Trophoblast cell (in vitro differentiated cells and primary cell): ENCODE measurements at regions not wholly inside any gene's neighbourhood (a gene's known extent, or its start where the extent isn't known, plus 50 kb on each side); places are given as distances from the start of the nearest gene placed in this dataset.
"Not testable (repeated sequence)": the region's sequence is repeated elsewhere in the genome, so short reads cannot be mapped to it uniquely, and the experiment has no call there.

Experiments used
- DNase-seq, 2 donors: peaks; one replicate each; pipeline ENCODE4 v3.0.0-alpha.2; 2016
- H2AFZ ChIP-seq: 2 replicates; pipeline ENCODE4 v1.6.1; 2013; ENCODE audit warnings: low read length, moderate library complexity, mild to moderate bottlenecking; ENCODE audit not compliant: insufficient read depth, poor library complexity
- H2AK5ac ChIP-seq: 2 replicates; pipeline ENCODE4 v1.6.1; 2013; ENCODE audit warnings: mild to moderate bottlenecking, low read length
- H2BK120ac ChIP-seq: 2 replicates; pipeline ENCODE4 v1.6.1; 2013; ENCODE audit warnings: low read length, mild to moderate bottlenecking, moderate library complexity; ENCODE audit not compliant: insufficient read depth, poor library complexity
- H2BK12ac ChIP-seq: 2 replicates; pipeline ENCODE4 v1.6.1; 2013; ENCODE audit warnings: mild to moderate bottlenecking, low read length, moderate library complexity
- H2BK5ac ChIP-seq: 2 replicates; pipeline ENCODE4 v1.6.1; 2013; ENCODE audit warnings: low read length, low read depth, moderate library complexity, mild to moderate bottlenecking; ENCODE audit not compliant: poor library complexity
- H3K14ac ChIP-seq: 2 replicates; pipeline ENCODE4 v1.6.1; 2013; ENCODE audit warnings: mild to moderate bottlenecking, low read length
- H3K18ac ChIP-seq: 2 replicates; pipeline ENCODE4 v1.6.1; 2013; ENCODE audit warnings: mild to moderate bottlenecking, low read length
- H3K23ac ChIP-seq: 2 replicates; pipeline ENCODE4 v1.6.1; 2013; ENCODE audit warnings: low read length
- H3K27ac ChIP-seq: 2 replicates; pipeline ENCODE4 v1.5.1; 2013; ENCODE audit warnings: low read depth, mild to moderate bottlenecking, inconsistent platforms, low read length, moderate library complexity
- H3K27me3 ChIP-seq: 2 replicates; pipeline ENCODE4 v1.6.1; 2013; ENCODE audit warnings: inconsistent platforms, mild to moderate bottlenecking, low read length, moderate library complexity; ENCODE audit not compliant: insufficient read depth
- H3K36me3 ChIP-seq, 2 experiments: 1 replicate in 1 of 2; 2 replicates in 1 of 2; pipeline ENCODE4 v1.6.1; 2013; ENCODE audit warnings: low read length in 2 of 2, mild to moderate bottlenecking in 2 of 2, moderate library complexity in 1 of 2; ENCODE audit not compliant: insufficient read depth in 2 of 2, control insufficient read depth in 1 of 2
- H3K4ac ChIP-seq: 2 replicates; pipeline ENCODE4 v1.6.1; 2013; ENCODE audit warnings: low read depth, mild to moderate bottlenecking, low read length, moderate library complexity
- H3K4me1 ChIP-seq, 2 experiments: 1 replicate in 1 of 2; 2 replicates in 1 of 2; pipeline ENCODE4 v1.6.1; 2013; ENCODE audit warnings: low read length in 2 of 2, mild to moderate bottlenecking in 2 of 2, moderate library complexity in 1 of 2; ENCODE audit not compliant: insufficient read depth in 2 of 2, control insufficient read depth in 1 of 2
- H3K4me2 ChIP-seq: 2 replicates; pipeline ENCODE4 v1.6.1; 2013; ENCODE audit warnings: inconsistent platforms, mild to moderate bottlenecking, low read length, moderate library complexity
- H3K4me3 ChIP-seq: 2 replicates; pipeline ENCODE4 v1.5.1; 2013; ENCODE audit warnings: mild to moderate bottlenecking, low read depth, low read length, inconsistent platforms
- H3K79me1 ChIP-seq: one replicate; pipeline ENCODE4 v1.6.1; 2013; ENCODE audit warnings: low read length
- H3K79me2 ChIP-seq: 2 replicates; pipeline ENCODE4 v1.6.1; 2013; ENCODE audit warnings: low read length, mild to moderate bottlenecking; ENCODE audit not compliant: control insufficient read depth, insufficient read depth, poor library complexity
- H3K9ac ChIP-seq: 2 replicates; pipeline ENCODE4 v1.6.1; 2013; ENCODE audit warnings: mild to moderate bottlenecking, low read length
- H3K9me3 ChIP-seq: 2 replicates; pipeline ENCODE4 v1.6.1; 2013; ENCODE audit warnings: low read depth, mild to moderate bottlenecking, control low read depth, inconsistent platforms, low read length; ENCODE audit not compliant: insufficient read depth
- H4K12ac ChIP-seq: 2 replicates; pipeline ENCODE4 v1.6.1; 2013; ENCODE audit warnings: low read depth, mild to moderate bottlenecking, low read length, moderate library complexity
- H4K8ac ChIP-seq: 2 replicates; pipeline ENCODE4 v1.6.1; 2013; ENCODE audit warnings: low read depth, mild to moderate bottlenecking, low read length, moderate library complexity
- H4K91ac ChIP-seq: one replicate; pipeline ENCODE4 v1.6.1; 2013; ENCODE audit warnings: low read depth, mild to moderate bottlenecking, low read length, moderate library complexity
- WGBS: extraction: QIAGEN DNeasy Blood & Tissue Kit; methylation state at CpG from one replicate; pipeline ENCODE4 v1.1.7; 2013; ENCODE audit warnings: missing lambda C conversion rate; ENCODE audit not compliant: insufficient read length, insufficient coverage; ENCODE audit errors: extremely low coverage; 5-methylcytosine and 5-hydroxymethylcytosine counted together

DNA sequence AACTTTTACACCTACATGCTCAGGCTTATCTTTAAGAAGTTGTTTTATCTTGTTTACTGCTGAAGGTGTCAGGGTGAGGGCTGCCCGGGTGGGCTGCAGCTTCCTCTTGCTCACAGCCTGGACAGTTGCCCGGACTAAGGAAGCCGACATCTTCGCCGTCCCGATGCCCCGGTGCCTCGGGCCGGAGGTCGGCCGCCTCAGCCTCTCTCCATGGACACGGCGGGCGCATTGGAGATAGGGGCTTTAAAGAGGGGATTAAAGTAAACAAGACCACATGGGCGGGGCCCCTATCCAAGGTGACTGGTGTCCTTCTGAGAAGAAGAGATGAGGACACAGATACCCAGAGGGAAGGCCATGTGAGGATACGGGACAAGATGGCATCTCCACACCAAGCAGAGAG lies 200.4 kb upstream of the HS6ST1 start:
- H3K4me2 ChIP-seq, H4K8ac ChIP-seq, H3K18ac ChIP-seq, H3K79me2 ChIP-seq, H3K9me3 ChIP-seq, H3K27ac ChIP-seq, H2BK12ac ChIP-seq, H2AK5ac ChIP-seq, H2BK120ac ChIP-seq, H4K12ac ChIP-seq, H3K23ac ChIP-seq, DNase-seq, H3K36me3 ChIP-seq, H3K27me3 ChIP-seq, H4K91ac ChIP-seq, H3K4ac ChIP-seq, H3K14ac ChIP-seq, H3K9ac ChIP-seq, H3K79me1 ChIP-seq, H3K4me3 ChIP-seq, H2AFZ ChIP-seq, H3K4me1 ChIP-seq, H2BK5ac ChIP-seq: not testable (repeated sequence)
- no CpG with 5 or more reads among the region's 16 CpGs for WGBS

GRCh38 chr2:128519517-128520215 lies 201.0 kb upstream of the HS6ST1 start:
- no peak overlapping the region for H3K9ac ChIP-seq
- no peak overlapping the region for H2AFZ ChIP-seq
- no peak overlapping the region for H3K23ac ChIP-seq
- no peak overlapping the region for H3K18ac ChIP-seq
- H2AK5ac ChIP-seq = no peak overlapping the region
- H3K27ac ChIP-seq = no peak overlapping the region
- peaks cover 0 to 3% of the 10 kb centered on the region in 2 experiments for H3K4me1 ChIP-seq
- H3K36me3 ChIP-seq = no peaks in the 10 kb centered on the region
- H3K4me3 ChIP-seq = no peak overlapping the region
- H4K91ac ChIP-seq = no peak overlapping the region
- H3K9me3 ChIP-seq = peaks cover 1% of the 10 kb centered on the region
- H2BK12ac ChIP-seq = no peak overlapping the region
- DNase-seq = no peak
- H3K14ac ChIP-seq = no peak overlapping the region
- no peaks in the 10 kb centered on the region for H3K27me3 ChIP-seq
- no peak overlapping the region for H3K4me2 ChIP-seq
- no peak overlapping the region for H3K4ac ChIP-seq
- H4K12ac ChIP-seq = no peak overlapping the region
- no peak overlapping the region for H4K8ac ChIP-seq
- no peaks in the 10 kb centered on the region for H3K79me2 ChIP-seq
- no CpG with 5 or more reads among the region's 6 CpGs for WGBS
- H2BK5ac ChIP-seq = no peak overlapping the region
- H3K79me1 ChIP-seq = no peaks in the 10 kb centered on the region
- H2BK120ac ChIP-seq = no peak overlapping the region

DNA sequence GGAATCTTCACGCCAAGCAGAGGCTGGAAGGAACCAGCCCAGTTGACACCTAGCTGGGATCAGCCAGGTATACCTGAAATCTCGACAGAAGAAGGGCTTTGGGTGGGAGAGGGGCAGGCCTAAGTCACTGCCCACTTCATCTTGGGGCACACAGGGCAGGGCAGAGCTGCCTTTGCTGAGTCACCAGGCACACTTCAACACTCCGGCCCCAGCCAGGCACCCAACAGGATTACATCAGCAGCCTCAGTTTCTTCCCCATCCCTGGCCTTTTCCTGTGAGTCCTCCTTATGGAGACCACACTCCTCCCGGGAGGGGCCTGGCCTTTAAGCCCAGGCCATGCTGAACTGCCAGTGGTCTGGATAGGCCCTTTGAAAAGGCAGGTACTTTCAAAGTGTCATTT lies 201.7 kb upstream of the HS6ST1 start:
- Histone ChIP-seq H3K9ac (no peak overlapping the region), H4K91ac (no peak overlapping the region), H2BK5ac (no peak overlapping the region), H3K4ac (no peak overlapping the region), H3K4me2 (no peak overlapping the region), H3K9me3 (peaks cover 1% of the 10 kb centered on the region), H2BK12ac (no peak overlapping the region), H3K14ac (no peak overlapping the region), H3K27ac (no peak overlapping the region), H2AK5ac (no peak overlapping the region), H3K4me1 (peaks cover 0 to 3% of the 10 kb centered on the region in 2 experiments), H3K18ac (no peak overlapping the region), H4K8ac (no peak overlapping the region), H3K36me3 (no peaks in the 10 kb centered on the region), H2AFZ (no peak overlapping the region), H3K4me3 (no peak overlapping the region), H3K23ac (no peak overlapping the region), H3K27me3 (no peaks in the 10 kb centered on the region), H3K79me2 (no peaks in the 10 kb centered on the region), H2BK120ac (no peak overlapping the region), H4K12ac (no peak overlapping the region), H3K79me1 (no peaks in the 10 kb centered on the region)
- no CpG with 5 or more reads among the region's 4 CpGs for WGBS
- DNase-seq = no peak

GRCh38 chr2:128520791-128521190 lies 202.1 kb upstream of the HS6ST1 start:
- Histone ChIP-seq H3K27me3 (no peaks in the 10 kb centered on the region), H3K4me3 (no peak overlapping the region), H3K27ac (no peak overlapping the region), H3K36me3 (no peaks in the 10 kb centered on the region), H4K12ac (no peak overlapping the region), H3K9ac (no peak overlapping the region), H3K4me1 (peaks cover 0 to 3% of the 10 kb centered on the region in 2 experiments), H4K8ac (no peak overlapping the region), H2BK5ac (no peak overlapping the region), H2AFZ (no peak overlapping the region), H2BK12ac (no peak overlapping the region), H3K4me2 (no peak overlapping the region), H3K79me1 (no peaks in the 10 kb centered on the region), H3K4ac (no peak overlapping the region), H3K79me2 (no peaks in the 10 kb centered on the region), H3K23ac (no peak overlapping the region), H3K9me3 (peaks cover 1% of the 10 kb centered on the region), H3K14ac (no peak overlapping the region), H2AK5ac (no peak overlapping the region), H2BK120ac (no peak overlapping the region), H3K18ac (no peak overlapping the region), H4K91ac (no peak overlapping the region)
- DNase-seq = no peak
- WGBS = no CpG with 5 or more reads among the region's 9 CpGs
